IMR-90 (cell line): ENCODE measurements at regions not wholly inside any gene's neighbourhood (a gene's known extent, or its start where the extent isn't known, plus 50 kb on each side); places are given as distances from the start of the nearest gene placed in this dataset.

ENCODE experiments used
- CTCF ChIP-seq: conservative IDR thresholded peaks from 2 replicates; pipeline ENCODE4 v1.5.1; 2012; ENCODE audit warnings: mild to moderate bottlenecking, low read depth, low read length, improper control_type of control experiment
- ELK1 ChIP-seq: fragments of 150-350 bp; IDR thresholded peaks from 2 replicates; pipeline ENCODE4 v1.6.1; 2016; ENCODE audit warnings: low read depth, mild to moderate bottlenecking, low read length, moderate library complexity, borderline replicate concordance
- FOS ChIP-seq: fragments of 150-350 bp; IDR thresholded peaks from 2 replicates; pipeline ENCODE4 v1.6.1; 2016; ENCODE audit warnings: low read depth, low read length
- MAFK ChIP-seq: IDR thresholded peaks from 2 replicates; pipeline ENCODE4 v1.6.1; 2012; ENCODE audit warnings: low read depth, low read length, improper control_type of control experiment
- MXI1 ChIP-seq: IDR thresholded peaks from 2 replicates; pipeline ENCODE4 v1.6.1; 2012; ENCODE audit warnings: low read depth, mild to moderate bottlenecking, low read length, moderate library complexity, borderline replicate concordance
- POLR2A ChIP-seq: IDR thresholded peaks from 2 replicates; pipeline ENCODE4 v1.6.1; 2012; ENCODE audit warnings: mild to moderate bottlenecking, low read depth, low read length
- RAD21 ChIP-seq: IDR thresholded peaks from 2 replicates; pipeline ENCODE4 v1.6.1; 2012; ENCODE audit warnings: low read length, improper control_type of control experiment
- RCOR1 ChIP-seq: IDR thresholded peaks from 2 replicates; pipeline ENCODE4 v1.6.1; 2012; ENCODE audit warnings: mild to moderate bottlenecking, low read length, improper control_type of control experiment; ENCODE audit not compliant: insufficient replicate concordance
- RFX5 ChIP-seq: IDR thresholded peaks from 2 replicates; pipeline ENCODE4 v1.8.0; 2012; ENCODE audit warnings: low read depth, mild to moderate bottlenecking, low read length, moderate library complexity
- USF2 ChIP-seq: fragments of 150-350 bp; IDR thresholded peaks from 2 replicates; pipeline ENCODE4 v1.6.1; 2017; ENCODE audit warnings: mild to moderate bottlenecking, antibody characterized with exemption, low read length, low read depth

- peak; percentile 82 for TF ChIP-seq CTCF
- TF ChIP-seq RCOR1: no peak
- peak; percentile 84 for TF ChIP-seq RAD21
- peak; percentile 90 for TF ChIP-seq MXI1
- TF ChIP-seq RFX5: no peak
- TF ChIP-seq POLR2A: no peak
- no peak for TF ChIP-seq ELK1
- TF ChIP-seq FOS: no peak
- TF ChIP-seq MAFK: no peak
- TF ChIP-seq USF2: peak; percentile 72
These were observed 65.8 kb upstream of the ARMC2 start for GRCh38 chr6:108782179-108783041.
